Activated CD4-positive, alpha-beta T cell treated with anti-CD3 and anti-CD28 coated beads for 36 hours (primary cell): ENCODE measurements at regions not wholly inside any gene's neighbourhood (a gene's known extent, or its start where the extent isn't known, plus 50 kb on each side); places are given as distances from the start of the nearest gene placed in this dataset.

Source experiments
- ATAC-seq: fragments of 200-7000 bp; cut with Tn5 transposase; one replicate; pipeline ENCODE4 v1.10.0; 2021; ENCODE audit warnings: mild to moderate bottlenecking, moderate library complexity
- CTCF ChIA-PET: fragments of 350-600 bp; sonication (Branson Sonifier 250); formaldehyde crosslinking; loops from one replicate; lab custom pipeline; 2021; ENCODE audit warnings: antibody characterized with exemption; lab: Charles Lee
- POLR2A ChIA-PET: fragments of 350-600 bp; sonication (Branson Sonifier 250); formaldehyde crosslinking; loops from one replicate; lab custom pipeline; 2021; ENCODE audit warnings: antibody characterized with exemption, inconsistent platforms; lab: Charles Lee
- DNase-seq: peaks from one replicate; pipeline ENCODE4 v3.0.0-alpha.2; 2020
- H3K27ac Mint-ChIP-seq: one replicate; pipeline ENCODE4 v1.8.0; 2021; ENCODE audit warnings: mixed read lengths
- H3K27me3 Mint-ChIP-seq: one replicate; pipeline ENCODE4 v1.8.0; 2021; ENCODE audit warnings: mixed read lengths
- H3K36me3 Mint-ChIP-seq: one replicate; pipeline ENCODE4 v1.8.0; 2021; ENCODE audit warnings: low read depth, mixed read lengths
- H3K4me1 Mint-ChIP-seq: one replicate; pipeline ENCODE4 v1.8.0; 2021; ENCODE audit warnings: mixed read lengths
- H3K4me3 Mint-ChIP-seq: one replicate; pipeline ENCODE4 v1.8.0; 2021; ENCODE audit warnings: mild to moderate bottlenecking, moderate library complexity, mixed read lengths
- H3K9me3 Mint-ChIP-seq: one replicate; pipeline ENCODE4 v1.8.0; 2021; ENCODE audit warnings: low read depth, mixed read lengths
- intact Hi-C, 2 experiments: fragments of 100-400 bp; cut with DNase I in 1 of 2; cut with micrococcal nuclease in 1 of 2; formaldehyde crosslinking; loops; one replicate each; pipeline versions ENCODE4 v1.14.2 to v1.15.1; 2022 to 2024; cut with DNase I, micrococcal nuclease

- intact Hi-C loops: no loop called here
- no peaks in the 10 kb centered on the region for H3K36me3 Mint-ChIP-seq
- H3K4me1 Mint-ChIP-seq: no peaks in the 10 kb centered on the region
- ATAC-seq (no peak), DNase-seq (no peak)
- no peaks in the 10 kb centered on the region for H3K9me3 Mint-ChIP-seq
- peaks cover 2% of the 10 kb centered on the region for H3K27me3 Mint-ChIP-seq
- CTCF ChIA-PET: interaction anchor here (1.3 kb wide), 1 partner anchor 13 kb away, joined by 3 read pairs; no protein-coding TSS in a partner anchor
- POLR2A ChIA-PET: no interaction called here
- no peak overlapping the region for H3K27ac Mint-ChIP-seq
- H3K4me3 Mint-ChIP-seq: no peak overlapping the region
Observed at GRCh38 chr11:129729823-129730222, 85.8 kb upstream of the TMEM45B start.

DNA sequence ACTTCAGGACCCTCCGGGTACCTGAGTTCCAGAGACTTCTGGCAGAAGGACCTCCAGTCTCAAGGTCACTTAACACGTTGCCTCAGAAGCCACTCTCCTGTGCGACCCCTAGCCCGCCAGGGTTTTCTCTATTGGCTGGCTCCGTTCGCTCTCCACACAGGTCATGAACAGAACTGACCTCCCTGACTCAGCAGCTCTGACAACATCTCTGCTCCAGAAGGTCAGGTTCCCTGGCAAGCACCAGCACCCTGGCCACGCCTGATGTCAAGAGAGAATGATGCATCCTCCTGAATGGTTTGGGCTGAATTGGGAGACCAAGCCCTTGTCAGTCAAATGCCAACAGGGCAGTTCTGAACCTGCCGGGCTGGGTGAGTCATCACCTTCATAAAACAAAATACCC lies 84.3 kb upstream of the TMEM45B start:
- Mint-ChIP-seq H3K27ac (no peak overlapping the region), H3K4me3 (no peak overlapping the region), H3K4me1 (no peaks in the 10 kb centered on the region), H3K36me3 (no peaks in the 10 kb centered on the region), H3K9me3 (no peaks in the 10 kb centered on the region), H3K27me3 (peaks cover 2% of the 10 kb centered on the region)
- ATAC-seq (no peak), DNase-seq (no peak)
- POLR2A ChIA-PET: no interaction called here
- intact Hi-C loops: no loop called here
- CTCF ChIA-PET: no interaction called here

GRCh38 chr11:129732941-129733340 lies 82.7 kb upstream of the TMEM45B start:
- no peak overlapping the region for H3K4me3 Mint-ChIP-seq
- H3K27me3 Mint-ChIP-seq: peaks cover 2% of the 10 kb centered on the region
- intact Hi-C loops: no loop called here
- H3K36me3 Mint-ChIP-seq: no peaks in the 10 kb centered on the region
- POLR2A ChIA-PET: interaction anchor here (0.6 kb wide), 1 partner anchor 28 kb away, joined by 4 read pairs; no protein-coding TSS in a partner anchor
- H3K27ac Mint-ChIP-seq: no peak overlapping the region
- H3K4me1 Mint-ChIP-seq: no peaks in the 10 kb centered on the region
- no peak for ATAC-seq
- CTCF ChIA-PET: interaction anchor here (0.7 kb wide), 1 partner anchor 11 kb away, joined by 3 read pairs; no protein-coding TSS in a partner anchor
- no peaks in the 10 kb centered on the region for H3K9me3 Mint-ChIP-seq
- no peak for DNase-seq

- Mint-ChIP-seq H3K4me3 (no peak overlapping the region), H3K27ac (no peak overlapping the region), H3K36me3 (no peaks in the 10 kb centered on the region), H3K4me1 (no peaks in the 10 kb centered on the region), H3K27me3 (peaks cover 2% of the 10 kb centered on the region), H3K9me3 (no peaks in the 10 kb centered on the region)
- DNase-seq (no peak), ATAC-seq (no peak)
- POLR2A ChIA-PET: no interaction called here
- CTCF ChIA-PET: interaction anchor here (0.7 kb wide), 1 partner anchor 11 kb away, joined by 3 read pairs; no protein-coding TSS in a partner anchor
- intact Hi-C loops: no loop called here
Observed at GRCh38 chr11:129733384-129733783, 82.3 kb upstream of the TMEM45B start.

- POLR2A ChIA-PET: no interaction called here
- H3K27me3 Mint-ChIP-seq: peaks cover 2% of the 10 kb centered on the region
- no peak overlapping the region for H3K4me3 Mint-ChIP-seq
- no peaks in the 10 kb centered on the region for H3K4me1 Mint-ChIP-seq
- DNase-seq (no peak), ATAC-seq (no peak)
- no peaks in the 10 kb centered on the region for H3K36me3 Mint-ChIP-seq
- CTCF ChIA-PET: no interaction called here
- intact Hi-C loops: no loop called here
- H3K27ac Mint-ChIP-seq: no peak overlapping the region
- no peaks in the 10 kb centered on the region for H3K9me3 Mint-ChIP-seq
Observed at GRCh38 chr11:129733981-129734380, 81.7 kb upstream of the TMEM45B start.

DNA sequence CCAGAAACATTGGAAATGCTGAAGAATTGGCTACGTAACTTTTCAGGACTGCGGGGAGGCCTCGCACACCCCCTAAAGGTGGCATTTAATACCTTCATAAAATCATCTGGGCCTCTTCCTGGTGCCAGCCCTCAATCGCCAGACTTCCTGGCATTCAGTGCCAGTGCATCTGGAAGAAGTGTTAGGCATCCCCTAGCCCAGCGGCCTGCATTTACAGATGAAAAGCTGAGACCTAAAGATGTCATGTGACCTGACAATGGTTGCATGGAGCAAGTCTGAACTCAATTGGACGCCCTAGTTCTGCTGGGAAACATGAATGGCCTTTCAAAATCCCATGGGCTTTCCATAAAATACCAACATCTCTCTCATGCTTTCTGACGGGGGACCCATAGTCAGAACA lies 81.0 kb upstream of the TMEM45B start:
- Mint-ChIP-seq H3K4me3 (no peak overlapping the region), H3K4me1 (no peaks in the 10 kb centered on the region), H3K36me3 (no peaks in the 10 kb centered on the region), H3K27me3 (peaks cover 2% of the 10 kb centered on the region), H3K27ac (no peak overlapping the region), H3K9me3 (no peaks in the 10 kb centered on the region)
- POLR2A ChIA-PET: no interaction called here
- no peak for DNase-seq
- CTCF ChIA-PET: no interaction called here
- no peak for ATAC-seq
- intact Hi-C loops: no loop called here

DNA sequence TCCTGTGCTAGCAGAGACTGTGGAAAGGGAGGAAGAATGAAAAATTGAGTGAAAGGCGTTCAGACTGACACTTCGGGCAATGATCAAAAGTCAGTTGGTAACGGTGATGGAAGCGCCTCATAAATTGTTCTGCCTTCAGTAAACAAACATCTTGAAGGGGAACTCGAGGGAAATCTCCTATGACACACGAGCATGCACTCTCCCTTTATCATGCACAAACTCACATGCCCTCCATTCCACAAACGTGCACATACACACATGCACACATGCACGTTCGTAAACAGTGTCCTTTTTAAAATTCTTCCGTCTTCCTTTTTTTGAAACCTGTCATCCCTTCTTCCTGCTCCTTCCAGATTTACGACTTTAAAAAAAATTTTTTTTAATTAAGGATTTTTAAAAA lies 77.8 kb upstream of the TMEM45B start:
- intact Hi-C loops: no loop called here
- H3K36me3 Mint-ChIP-seq: no peaks in the 10 kb centered on the region
- ChIA-PET POLR2A (no interaction called here), CTCF (no interaction called here)
- H3K4me3 Mint-ChIP-seq: no peak overlapping the region
- ATAC-seq: no peak
- DNase-seq: no peak
- H3K9me3 Mint-ChIP-seq: no peaks in the 10 kb centered on the region
- no peaks in the 10 kb centered on the region for H3K4me1 Mint-ChIP-seq
- peaks cover 3% of the 10 kb centered on the region for H3K27me3 Mint-ChIP-seq
- no peak overlapping the region for H3K27ac Mint-ChIP-seq

DNA sequence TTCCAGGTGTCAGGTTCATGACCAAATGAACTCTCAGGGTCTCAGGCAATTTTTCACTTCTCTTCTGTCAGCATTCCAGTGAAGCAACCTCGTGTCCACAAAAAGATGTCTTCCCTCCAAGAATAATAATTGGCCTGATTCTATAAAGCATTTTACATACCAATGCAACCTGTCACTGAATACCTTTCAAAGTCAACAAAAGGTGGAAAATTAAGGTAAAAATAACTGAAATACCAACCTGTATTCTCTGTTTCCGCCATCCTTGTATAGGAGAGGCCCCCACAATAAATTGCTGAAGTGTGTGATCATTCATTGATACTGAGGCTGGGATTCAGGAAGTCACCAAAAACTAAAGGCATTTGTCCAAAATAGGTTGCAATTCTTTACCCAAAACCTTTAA lies 77.4 kb upstream of the TMEM45B start:
- ChIA-PET POLR2A (no interaction called here), CTCF (interaction anchor here (0.9 kb wide), 1 partner anchor 10 kb away, joined by 3 read pairs; no protein-coding TSS in a partner anchor)
- DNase-seq: no peak
- no peak for ATAC-seq
- Mint-ChIP-seq H3K27me3 (peaks cover 3% of the 10 kb centered on the region), H3K4me3 (no peak overlapping the region), H3K27ac (no peak overlapping the region), H3K9me3 (no peaks in the 10 kb centered on the region), H3K36me3 (no peaks in the 10 kb centered on the region), H3K4me1 (no peaks in the 10 kb centered on the region)
- intact Hi-C loops: no loop called here

DNA sequence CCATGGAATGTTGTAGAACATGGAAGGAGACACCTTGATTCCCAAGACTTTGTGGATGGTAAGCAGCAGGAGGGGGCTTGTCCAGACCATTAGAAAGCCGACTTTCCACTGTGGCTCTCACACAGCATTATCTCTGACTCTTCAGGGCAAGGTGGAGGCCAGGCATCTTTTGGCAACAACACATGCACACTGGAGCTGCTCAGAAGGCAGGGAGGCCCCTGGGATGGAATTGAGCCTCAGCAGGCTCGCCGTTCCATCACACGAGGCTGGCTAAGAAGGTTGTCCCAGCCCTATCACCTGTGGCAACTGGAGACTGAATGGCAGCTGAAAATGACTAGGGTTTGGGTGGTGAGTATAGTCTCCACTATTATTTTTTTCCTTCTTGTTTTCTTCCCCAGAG lies 76.3 kb upstream of the TMEM45B start:
- intact Hi-C loops: no loop called here
- DNase-seq (no peak), ATAC-seq (no peak)
- no peak overlapping the region for H3K27ac Mint-ChIP-seq
- no peak overlapping the region for H3K4me3 Mint-ChIP-seq
- ChIA-PET POLR2A (no interaction called here), CTCF (no interaction called here)
- peaks cover 3% of the 10 kb centered on the region for H3K27me3 Mint-ChIP-seq
- no peaks in the 10 kb centered on the region for H3K4me1 Mint-ChIP-seq
- H3K9me3 Mint-ChIP-seq: no peaks in the 10 kb centered on the region
- no peaks in the 10 kb centered on the region for H3K36me3 Mint-ChIP-seq

DNA sequence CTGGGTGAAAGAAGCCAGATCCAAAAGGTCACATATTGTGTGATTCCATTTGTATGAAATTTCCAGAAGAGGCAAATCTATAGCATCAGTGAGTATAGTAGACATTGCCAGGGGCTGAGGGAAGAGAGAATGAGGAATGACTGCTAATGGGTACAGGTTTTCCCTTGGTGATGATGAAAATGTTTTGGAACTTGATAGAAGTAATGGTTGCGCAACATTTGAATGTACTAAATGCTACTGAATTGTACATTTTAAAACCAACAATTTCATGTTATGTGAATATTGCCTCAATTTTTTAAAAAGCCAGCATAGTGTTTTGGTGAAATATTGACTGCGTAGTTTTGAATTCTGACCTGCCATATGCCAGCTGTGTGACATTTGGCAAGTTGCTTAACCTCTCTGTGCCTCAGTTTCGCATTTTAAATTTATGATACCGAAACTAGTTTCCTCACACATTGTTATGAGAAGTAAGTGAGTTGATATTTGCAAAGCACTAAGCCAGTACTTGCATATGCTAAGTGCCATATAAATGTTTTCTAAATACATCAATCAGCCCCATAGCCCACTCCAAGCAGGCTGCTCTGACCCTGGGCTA lies 75.4 kb upstream of the TMEM45B start:
- H3K36me3 Mint-ChIP-seq: no peaks in the 10 kb centered on the region
- intact Hi-C loops: no loop called here
- ATAC-seq: no peak
- ChIA-PET CTCF (no interaction called here), POLR2A (no interaction called here)
- no peak overlapping the region for H3K27ac Mint-ChIP-seq
- H3K27me3 Mint-ChIP-seq: peaks cover 3% of the 10 kb centered on the region
- no peak overlapping the region for H3K4me3 Mint-ChIP-seq
- DNase-seq: no peak
- no peaks in the 10 kb centered on the region for H3K4me1 Mint-ChIP-seq
- H3K9me3 Mint-ChIP-seq: no peaks in the 10 kb centered on the region

GRCh38 chr11:129743112-129743815 lies 72.4 kb upstream of the TMEM45B start:
- DNase-seq (no peak), ATAC-seq (no peak)
- CTCF ChIA-PET: interaction anchor here (0.9 to 1.3 kb wide), 3 partner anchors 13 to 389 kb away, joined by 3 read pairs; no protein-coding TSS in a partner anchor
- intact Hi-C loops: no loop called here
- Mint-ChIP-seq H3K27me3 (peaks cover 3% of the 10 kb centered on the region), H3K27ac (no peak overlapping the region), H3K9me3 (no peaks in the 10 kb centered on the region), H3K4me1 (no peaks in the 10 kb centered on the region), H3K36me3 (no peaks in the 10 kb centered on the region), H3K4me3 (no peak overlapping the region)
- POLR2A ChIA-PET: interaction anchor here (0.6 kb wide), 1 partner anchor 388 kb away, joined by 3 read pairs; no protein-coding TSS in a partner anchor

DNA sequence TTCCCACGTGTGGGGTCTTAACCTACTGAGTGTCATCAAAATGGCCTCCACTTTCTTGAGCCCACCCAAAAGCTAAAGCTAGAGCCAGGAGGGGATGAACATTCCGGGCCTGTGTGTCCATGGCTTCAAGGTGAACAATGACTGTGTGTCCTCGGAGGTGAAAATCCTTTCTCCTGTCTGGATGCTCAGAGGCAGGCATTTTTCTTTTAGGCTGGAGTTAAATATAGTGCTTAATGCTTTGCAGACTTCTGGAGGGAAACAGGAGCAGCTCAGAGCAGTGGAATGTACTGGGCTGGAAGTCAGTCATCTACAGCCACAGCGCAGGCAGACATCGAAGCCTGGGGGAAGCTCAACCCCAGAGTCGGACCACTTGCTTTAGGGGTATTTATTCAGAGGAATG lies 68.6 kb upstream of the TMEM45B start:
- H3K4me3 Mint-ChIP-seq: no peak overlapping the region
- intact Hi-C loops: no loop called here

More for the DNA sequence above, 68.6 kb upstream of the TMEM45B start:
- CTCF ChIA-PET: interaction anchor here (5.4 kb wide), 1 partner anchor 381 kb away, joined by 29 read pairs; no protein-coding TSS in a partner anchor
- ATAC-seq: no peak
- Mint-ChIP-seq H3K9me3 (no peaks in the 10 kb centered on the region), H3K27ac (no peak overlapping the region), H3K4me1 (peaks cover 3% of the 10 kb centered on the region), H3K27me3 (peaks cover 9% of the 10 kb centered on the region), H3K36me3 (no peaks in the 10 kb centered on the region)
- no peak for DNase-seq
- POLR2A ChIA-PET: no interaction called here
